NCI-H2107 (cell line): ENCODE measurements at regions not wholly inside any gene's neighbourhood (a gene's known extent, or its start where the extent isn't known, plus 50 kb on each side); places are given as distances from the start of the nearest gene placed in this dataset.

Experiments used
- DNase-seq: peaks from one replicate; lab custom pipeline; 2025; lab: John Stamatoyannopoulos, UW

- no peak for DNase-seq
Observed at GRCh38 chr5:165665735-165666400, 2160.4 kb downstream of the MAT2B start.

GRCh38 chr5:165673499-165673898 is 2168.1 kb downstream of the MAT2B start:
- DNase-seq: no peak

DNA sequence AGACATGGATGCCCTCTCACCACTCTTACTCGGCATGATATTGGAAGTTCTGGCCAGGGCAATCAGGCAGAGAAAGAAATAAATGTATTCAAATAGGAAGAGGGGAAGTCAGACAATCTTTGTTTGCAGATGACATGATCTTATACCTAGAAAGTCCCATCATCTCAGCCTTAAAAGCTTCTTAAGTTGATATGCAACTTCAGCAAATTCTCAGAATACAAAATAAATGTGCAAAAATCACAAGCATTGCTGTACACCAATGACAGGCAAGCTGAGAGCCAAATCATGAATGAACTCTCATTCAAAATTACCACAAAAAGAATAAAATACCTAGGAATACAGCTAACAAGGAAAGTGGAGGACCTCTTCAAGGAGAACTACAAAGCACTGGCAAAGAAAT is 2190.4 kb downstream of the MAT2B start:
- no peak for DNase-seq

DNA sequence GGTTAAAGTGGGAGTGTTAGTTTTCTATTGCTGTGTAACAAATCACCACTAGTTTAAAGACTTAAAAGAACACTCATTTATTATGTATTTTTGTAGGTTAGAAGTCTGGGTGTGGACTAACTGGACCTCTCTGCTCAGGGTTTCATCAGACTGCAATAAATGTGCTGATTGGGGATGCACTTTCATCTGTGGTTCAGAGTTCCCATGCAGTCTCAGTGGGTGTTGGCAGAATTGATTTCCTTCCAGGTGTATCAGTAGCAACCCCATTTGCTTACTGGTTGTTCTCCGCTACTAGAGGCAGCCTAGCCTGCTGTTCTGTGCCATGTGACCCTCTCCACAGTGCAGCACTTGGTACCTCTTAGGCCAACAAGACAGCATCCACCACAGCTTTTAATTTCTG is 2200.5 kb downstream of the MAT2B start:
- DNase-seq: no peak

GRCh38 chr5:165712011-165712410 is 2206.6 kb downstream of the MAT2B start:
- DNase-seq: no peak

GRCh38 chr5:165714598-165714997 is 2209.2 kb downstream of the MAT2B start:
- DNase-seq: no peak

DNA sequence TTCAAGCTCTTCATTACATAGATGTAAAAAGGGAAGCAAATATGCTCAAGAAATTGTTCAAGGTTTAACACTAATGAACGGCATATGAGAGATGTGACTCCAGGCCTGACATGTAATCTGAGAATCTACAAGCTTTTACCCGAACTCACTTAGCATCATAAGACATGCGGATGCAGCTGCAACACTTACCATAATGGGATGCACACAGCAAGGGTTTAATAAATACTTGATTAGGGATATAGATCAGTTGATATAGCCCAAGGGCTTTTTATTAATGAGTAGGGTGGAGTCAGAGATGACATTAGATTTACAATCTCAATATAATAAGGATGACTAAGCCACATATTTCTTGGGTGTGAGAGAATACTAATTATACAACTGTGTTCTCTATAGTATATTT is 2215.5 kb downstream of the MAT2B start:
- no peak for DNase-seq

- no peak for DNase-seq
Observed at GRCh38 chr5:165722401-165722800, 2217.0 kb downstream of the MAT2B start.

DNA sequence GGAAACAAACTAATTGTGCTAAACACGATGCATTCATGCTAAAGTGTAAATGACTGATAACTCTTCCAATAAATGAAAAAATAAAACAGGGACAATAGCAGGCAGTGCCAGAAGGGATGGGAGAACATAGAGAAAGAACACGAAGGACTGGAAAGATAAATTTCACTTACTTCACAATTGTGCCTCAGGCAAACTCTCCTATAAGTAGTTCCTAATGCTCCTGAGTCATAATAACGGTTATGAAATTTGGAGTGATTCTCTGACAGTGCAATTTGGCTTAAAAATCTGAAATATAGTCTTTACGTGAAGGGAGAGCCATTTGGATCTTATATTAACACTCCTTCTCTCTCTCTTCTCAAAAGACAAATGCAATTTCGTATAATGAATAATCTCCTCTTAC is 2218.5 kb downstream of the MAT2B start:
- DNase-seq: no peak

- no peak for DNase-seq
Observed at GRCh38 chr5:165728425-165728824, 2223.0 kb downstream of the MAT2B start.

- DNase-seq: no peak
Observed at GRCh38 chr5:165735388-165735787, 2230.0 kb downstream of the MAT2B start.

DNA sequence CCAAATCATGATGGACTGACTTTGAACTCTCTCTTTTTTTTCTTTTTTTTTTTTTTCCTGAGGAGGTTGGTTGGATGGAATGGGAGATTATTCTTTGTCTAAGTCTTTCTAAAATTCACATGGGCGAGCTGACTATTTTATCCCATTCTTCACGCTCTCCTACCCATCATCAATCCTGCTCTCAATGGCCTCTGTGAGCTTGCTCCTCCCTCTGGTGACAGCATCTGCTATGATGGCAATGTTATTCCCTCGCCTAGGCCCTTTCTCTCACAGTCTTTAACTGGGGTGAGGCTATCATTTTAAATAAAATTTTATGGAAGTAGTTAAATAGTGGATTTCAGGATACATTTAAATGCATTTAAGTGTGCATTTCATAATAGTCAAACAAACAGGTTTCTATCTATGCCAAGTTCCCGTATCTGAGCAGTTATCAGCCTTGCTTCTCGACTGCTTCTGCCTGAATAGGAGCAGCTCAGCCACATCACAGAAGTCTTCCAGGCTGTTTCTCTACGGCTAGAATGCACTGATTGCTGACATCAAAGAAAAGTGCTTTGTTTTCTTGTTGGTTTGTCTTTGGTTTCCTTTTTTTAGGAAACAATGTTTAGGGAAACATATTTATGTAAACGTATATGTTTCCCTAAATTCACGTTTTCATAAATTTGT is 2233.8 kb downstream of the MAT2B start:
- no peak for DNase-seq

GRCh38 chr5:165757791-165758190 is 2252.4 kb downstream of the MAT2B start:
- no peak for DNase-seq

DNA sequence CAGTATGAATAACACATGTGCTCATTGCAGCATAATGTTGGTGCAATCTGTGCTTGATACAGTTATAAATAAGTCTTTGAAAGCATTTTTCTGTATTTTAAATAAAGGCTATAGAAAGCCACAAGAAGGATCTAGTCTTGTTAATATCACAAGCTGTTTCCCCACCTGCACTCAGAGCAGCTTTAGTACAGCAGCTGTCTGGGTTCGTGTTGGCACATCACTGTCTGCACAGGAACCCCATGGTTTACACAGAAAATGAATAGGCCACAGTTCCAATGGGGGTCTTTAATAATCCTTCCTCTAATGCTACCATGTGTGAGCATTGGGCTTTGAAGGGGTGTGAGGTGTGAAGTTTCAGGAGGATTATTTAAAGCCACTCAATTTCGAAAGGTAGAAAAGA is 2269.7 kb downstream of the MAT2B start:
- no peak for DNase-seq

- no peak for DNase-seq
Observed at GRCh38 chr5:165779505-165779904, 2274.1 kb downstream of the MAT2B start.

GRCh38 chr5:165780901-165781300 is 2275.5 kb downstream of the MAT2B start:
- no peak for DNase-seq

DNA sequence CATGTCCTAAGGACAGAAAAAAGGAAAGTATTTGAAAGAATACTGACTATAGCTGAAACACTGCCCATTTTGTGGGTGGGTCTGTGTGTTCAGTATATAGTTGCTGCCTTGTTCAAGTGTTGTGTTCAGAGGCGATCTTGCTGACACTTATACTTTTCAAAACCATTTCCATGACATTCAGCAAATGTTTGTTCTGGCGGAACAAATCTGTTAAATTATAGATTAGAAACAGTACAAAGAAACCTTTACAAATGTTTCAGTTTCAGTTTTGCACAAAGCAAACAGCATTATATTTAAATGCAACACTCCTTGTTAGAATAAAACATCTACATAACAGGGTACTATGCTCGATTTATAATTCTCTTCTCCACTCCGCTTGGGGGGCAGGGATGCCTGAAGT is 2276.3 kb downstream of the MAT2B start:
- no peak for DNase-seq

DNA sequence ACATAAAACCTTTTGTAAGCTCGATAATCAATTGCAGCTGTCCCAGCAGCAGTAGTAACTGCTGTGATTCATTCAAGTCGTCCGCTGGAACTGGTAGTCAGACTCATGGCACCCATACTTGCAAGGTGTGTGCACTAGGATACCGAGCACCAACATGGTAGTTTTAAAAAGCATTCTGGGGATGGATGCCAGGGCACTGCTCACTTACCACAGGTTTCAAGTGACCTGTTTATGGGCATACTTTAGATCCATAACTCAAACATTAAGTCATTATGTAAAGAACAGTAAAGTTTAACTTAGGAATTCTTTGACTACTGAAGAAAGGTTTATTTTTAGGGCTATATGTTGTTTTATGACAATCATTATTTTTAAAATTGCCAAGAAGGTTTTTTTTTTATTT is 2277.6 kb downstream of the MAT2B start:
- DNase-seq: no peak

GRCh38 chr5:165786073-165786472 is 2280.7 kb downstream of the MAT2B start:
- DNase-seq: no peak

DNA sequence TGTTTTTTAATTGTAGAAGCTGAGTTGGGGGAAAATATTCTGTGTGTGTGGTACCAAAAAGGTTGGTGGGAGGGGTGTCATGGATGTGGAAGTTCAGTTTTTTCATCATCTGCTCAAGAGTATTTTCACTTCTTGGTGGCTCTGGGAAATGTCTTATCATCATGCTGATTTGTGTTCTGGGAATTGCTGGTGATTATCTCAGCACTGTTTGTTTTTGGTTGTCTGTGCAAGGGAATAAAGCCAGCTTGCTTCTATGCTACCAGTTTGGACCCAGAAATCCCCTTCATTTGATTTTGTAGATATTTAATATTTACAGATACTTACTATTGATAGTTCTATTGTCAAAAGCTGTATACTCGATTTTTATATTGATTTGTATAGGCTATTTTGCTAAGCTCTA is 2289.7 kb downstream of the MAT2B start:
- no peak for DNase-seq

DNA sequence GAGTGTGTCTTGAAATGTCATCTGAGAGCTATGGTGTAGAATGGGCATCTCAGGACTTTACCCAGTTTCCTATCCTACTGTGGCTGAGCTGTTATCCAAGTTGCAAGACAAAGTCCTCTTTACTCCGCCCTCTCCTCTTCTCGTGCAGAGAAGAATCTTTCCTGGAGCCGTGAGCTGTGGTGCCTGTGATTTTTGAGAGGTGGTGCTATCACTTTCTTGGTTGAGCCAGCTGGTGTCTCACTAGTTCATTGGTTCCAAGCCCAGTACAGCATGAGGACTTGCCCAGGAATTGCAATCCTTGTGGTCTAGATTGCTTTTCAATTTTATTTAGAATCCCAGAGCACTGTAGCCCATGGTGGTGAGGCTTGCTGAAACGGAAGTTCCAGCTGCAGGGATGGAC is 2300.3 kb downstream of the MAT2B start:
- DNase-seq: no peak

DNA sequence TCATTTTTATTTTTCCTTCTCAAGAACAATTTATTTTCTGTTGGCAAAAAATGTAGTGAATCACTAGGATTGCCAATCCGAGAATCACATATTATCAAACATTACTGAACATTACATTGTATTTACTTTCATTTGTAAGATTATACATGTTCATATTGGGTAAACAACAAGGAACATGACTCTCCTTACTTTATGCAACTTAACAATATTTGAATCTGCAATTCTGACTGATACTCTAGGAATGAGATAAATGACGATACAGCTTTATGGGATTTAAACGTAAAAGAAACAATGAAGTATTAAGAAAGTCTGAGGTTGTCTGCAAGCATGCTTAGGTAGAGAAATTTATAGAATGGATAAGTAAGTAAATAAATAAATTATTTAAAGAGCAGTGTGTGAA is 2302.9 kb downstream of the MAT2B start:
- no peak for DNase-seq

GRCh38 chr5:165809914-165810313 is 2304.5 kb downstream of the MAT2B start:
- no peak for DNase-seq

DNA sequence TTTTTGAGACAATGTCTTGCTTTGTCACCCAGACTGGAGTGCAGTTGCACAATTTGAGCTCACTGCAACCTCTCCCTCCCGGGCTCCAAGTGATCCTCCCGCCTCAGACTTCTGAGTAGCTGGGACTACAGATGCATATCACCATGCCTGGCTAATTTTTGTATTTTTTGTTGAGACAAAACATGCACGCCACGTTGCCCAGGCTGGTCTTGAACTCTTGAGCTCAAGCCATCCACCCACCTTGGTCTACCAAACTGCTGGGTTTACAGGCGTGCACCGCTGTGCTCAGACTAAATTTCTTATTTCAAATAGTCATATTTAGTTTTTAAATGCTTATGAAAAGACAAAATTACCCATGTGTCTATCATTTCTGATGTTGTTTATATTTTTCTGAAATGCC is 2324.1 kb downstream of the MAT2B start:
- no peak for DNase-seq
